Stimulated activated CD4-positive, alpha-beta T cell treated with anti-CD3 and anti-CD28 coated beads, Interleukin-12 subunit alpha, Interleukin-12 subunit beta, amount 100 ng/mL, for 4 hours (primary cell): ENCODE measurements at regions not wholly inside any gene's neighbourhood (a gene's known extent, or its start where the extent isn't known, plus 50 kb on each side); places are given as distances from the start of the nearest gene placed in this dataset.

ENCODE experiments used
- DNase-seq: peaks from one replicate; pipeline ENCODE4 v3.0.0-alpha.2; 2020

GRCh38 chr2:37550190-37550589 is 121.3 kb downstream of the CDC42EP3 start:
- DNase-seq = no peak

DNA sequence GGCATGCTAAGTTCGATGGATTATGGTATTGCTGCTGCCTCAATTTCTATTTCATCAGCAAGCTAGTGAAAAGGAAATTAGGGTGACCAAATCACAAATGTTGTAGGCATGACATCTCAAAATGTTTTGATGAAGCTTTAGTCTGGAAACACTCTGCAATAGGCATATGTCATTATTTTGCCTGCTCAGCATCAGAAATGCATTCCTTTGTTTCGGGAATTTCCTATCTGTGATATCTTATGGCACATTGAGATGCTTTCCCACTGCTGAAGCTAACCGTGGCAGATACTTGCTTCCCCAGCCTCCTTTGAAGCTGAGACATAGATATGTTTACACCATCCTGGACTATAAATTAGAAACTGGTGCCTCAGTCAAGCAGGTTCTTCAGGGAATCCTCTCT is 119.7 kb downstream of the CDC42EP3 start:
- DNase-seq = no peak

- DNase-seq = no peak
Measured at GRCh38 chr2:37552339-37552738, 119.1 kb downstream of the CDC42EP3 start.

- no peak for DNase-seq
Measured at GRCh38 chr2:37553411-37554154, 117.9 kb downstream of the CDC42EP3 start.

- no peak for DNase-seq
Measured at GRCh38 chr2:37554155-37554510, 117.3 kb downstream of the CDC42EP3 start.

DNA sequence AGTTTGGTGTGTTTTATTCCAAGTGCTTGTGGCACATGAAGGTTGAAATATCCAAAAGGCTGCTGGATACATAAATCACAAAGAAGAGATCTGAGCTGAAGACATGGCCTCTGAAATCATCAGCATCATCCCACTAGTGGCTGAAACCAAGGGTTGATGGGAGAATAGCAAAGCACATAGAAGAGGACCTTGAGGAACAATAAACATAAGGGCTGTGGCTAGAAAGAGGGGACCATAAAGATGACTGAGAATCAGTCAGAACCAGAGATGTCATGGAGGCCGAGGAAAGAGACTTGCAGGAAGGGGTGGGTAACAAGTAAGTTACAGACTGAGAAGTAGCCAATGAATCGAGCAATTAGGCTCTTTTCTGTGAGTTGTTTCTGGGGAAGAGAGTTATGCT is 116.8 kb downstream of the CDC42EP3 start:
- DNase-seq = no peak

DNA sequence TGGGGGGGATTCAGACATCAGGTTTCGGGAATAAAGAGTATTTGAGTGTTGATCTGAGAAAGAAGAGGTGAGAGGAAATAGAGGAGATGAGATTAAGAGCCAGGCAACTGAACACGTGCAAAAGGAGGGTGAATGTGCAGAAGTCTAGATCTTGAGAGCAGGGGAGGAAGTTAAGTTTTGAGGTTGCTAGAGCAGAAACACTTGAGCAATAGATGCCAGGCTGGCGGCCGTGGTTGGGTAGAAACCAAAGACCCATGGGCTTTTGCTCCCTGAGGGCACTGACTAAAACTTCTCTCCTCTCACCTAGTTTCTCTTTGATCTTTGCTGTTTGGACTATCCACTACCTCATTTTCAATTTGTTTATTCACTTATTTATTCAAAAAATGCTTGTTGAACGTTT is 116.0 kb downstream of the CDC42EP3 start:
- no peak for DNase-seq

DNA sequence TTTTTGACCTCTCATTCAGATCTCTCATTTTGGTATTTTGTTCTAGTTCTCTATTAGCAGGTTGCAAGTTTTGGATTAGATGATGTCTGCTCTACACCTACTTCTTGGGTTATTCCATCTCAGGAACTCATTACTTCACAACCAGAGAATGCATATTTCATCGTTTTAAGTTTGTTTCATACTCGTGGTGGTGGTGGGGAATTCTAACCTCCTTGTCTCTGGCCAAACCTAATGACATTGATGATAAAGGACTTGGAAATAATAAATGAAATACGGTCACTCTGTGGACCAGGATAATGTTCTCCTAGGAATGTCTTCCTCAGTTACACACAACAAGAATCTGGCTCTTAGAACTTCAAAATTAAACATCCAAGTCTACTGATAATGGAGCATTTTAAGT is 115.2 kb downstream of the CDC42EP3 start:
- DNase-seq = no peak

DNA sequence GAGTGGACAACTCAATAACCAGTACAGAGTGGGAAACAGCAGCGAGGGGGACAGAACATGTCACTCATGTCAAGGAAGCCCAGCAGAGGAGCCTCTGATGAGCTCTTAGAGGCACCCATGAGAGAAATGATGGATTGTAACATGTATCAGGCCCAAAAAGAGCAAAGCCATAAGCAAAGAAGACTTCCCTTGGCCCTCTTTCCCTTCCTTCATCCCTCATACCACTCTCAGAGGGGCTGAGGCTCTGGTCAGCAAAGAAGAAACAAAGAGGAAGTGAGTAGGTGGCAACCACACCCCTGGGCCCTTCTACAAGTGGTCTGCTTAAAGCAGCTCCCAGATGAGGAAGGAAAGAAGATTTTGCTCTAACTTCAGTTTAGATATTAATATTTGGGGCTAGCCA is 112.8 kb downstream of the CDC42EP3 start:
- no peak for DNase-seq

DNA sequence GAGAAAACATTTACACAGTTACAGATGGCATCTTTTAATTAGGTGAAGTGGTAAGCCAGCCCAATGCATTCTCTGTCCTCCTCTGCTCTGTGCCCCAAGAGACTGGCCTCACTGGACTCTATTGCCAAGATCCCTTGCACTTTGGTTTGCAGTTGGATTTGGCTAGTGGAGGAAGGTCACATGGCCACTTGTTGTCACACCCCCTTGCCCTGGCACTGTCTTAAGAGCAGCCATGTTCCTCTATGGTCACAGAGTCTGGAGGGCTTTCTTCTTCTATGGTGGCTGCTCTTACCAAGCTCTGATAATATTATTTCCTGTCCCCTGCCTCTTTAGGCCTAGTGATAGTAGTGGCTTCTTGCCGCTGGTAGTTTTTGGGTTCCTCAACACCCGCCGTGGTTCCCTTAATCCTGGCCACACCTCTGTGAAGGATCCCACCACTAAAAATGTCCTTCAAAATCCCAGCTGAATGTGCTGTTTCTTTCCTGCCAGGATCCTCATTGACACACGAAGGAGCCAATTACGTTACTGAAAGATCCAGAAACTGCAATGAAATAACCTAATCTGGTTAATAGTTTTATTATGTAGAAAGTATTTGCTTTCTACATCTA is 111.1 kb downstream of the CDC42EP3 start:
- no peak for DNase-seq

GRCh38 chr2:37560863-37561614 is 110.4 kb downstream of the CDC42EP3 start:
- no peak for DNase-seq

GRCh38 chr2:37561615-37562569 is 109.5 kb downstream of the CDC42EP3 start:
- DNase-seq = no peak

DNA sequence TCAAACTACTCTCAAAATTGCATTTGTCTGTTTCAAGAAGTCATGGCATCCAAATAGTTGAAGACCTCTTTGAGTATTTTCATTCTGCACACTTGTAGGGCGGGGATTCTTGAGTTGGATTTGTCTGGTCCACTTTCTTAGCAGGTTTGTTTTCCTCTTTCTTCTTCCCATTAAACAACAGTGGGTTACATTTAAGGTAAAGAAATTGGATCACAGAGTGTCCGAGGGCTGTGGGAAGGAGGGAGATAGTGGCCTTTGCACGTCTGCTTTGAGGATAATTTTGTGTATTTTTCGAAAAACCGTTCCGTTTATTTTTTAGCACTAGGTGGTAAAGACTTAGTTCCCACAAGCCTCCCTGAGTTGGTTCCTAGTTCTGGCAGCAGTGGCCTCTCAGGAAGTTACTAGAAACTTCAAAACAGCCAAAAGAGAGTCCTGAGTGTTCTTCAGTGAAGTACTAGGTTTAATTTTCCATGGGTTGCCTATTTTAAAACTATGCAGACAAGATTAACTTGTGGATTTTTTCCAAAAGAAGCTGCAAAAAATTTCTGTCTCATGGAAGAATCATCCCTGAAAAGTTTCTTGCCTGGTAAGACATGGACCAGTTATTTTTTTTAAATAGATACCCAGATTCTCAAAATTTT is 107.9 kb downstream of the CDC42EP3 start:
- no peak for DNase-seq

GRCh38 chr2:37564356-37564755 is 107.1 kb downstream of the CDC42EP3 start:
- DNase-seq = no peak

GRCh38 chr2:37566517-37566981 is 104.9 kb downstream of the CDC42EP3 start:
- DNase-seq = no peak

DNA sequence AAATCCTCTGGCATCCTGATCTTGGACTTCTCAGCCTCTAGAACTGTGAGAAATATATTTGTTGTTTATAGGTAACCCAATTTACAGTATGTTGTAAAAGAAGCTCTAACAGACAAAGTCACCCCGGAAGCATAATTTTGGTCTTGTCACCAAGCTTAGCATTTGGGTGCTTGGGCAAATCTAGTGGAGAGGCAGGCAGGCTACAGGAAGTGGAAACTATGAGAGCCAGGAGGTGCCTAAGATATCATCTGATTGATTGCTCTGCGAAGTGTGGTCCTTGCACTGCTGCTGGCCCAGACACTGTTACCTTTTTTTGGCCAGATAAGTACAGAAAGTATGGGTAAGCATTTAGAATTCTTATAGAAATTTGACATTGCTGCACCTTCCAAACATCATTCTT is 102.9 kb downstream of the CDC42EP3 start:
- no peak for DNase-seq

GRCh38 chr2:37569131-37569823 is 102.2 kb downstream of the CDC42EP3 start:
- DNase-seq = no peak

GRCh38 chr2:37569986-37570679 is 101.3 kb downstream of the CDC42EP3 start:
- DNase-seq = no peak

DNA sequence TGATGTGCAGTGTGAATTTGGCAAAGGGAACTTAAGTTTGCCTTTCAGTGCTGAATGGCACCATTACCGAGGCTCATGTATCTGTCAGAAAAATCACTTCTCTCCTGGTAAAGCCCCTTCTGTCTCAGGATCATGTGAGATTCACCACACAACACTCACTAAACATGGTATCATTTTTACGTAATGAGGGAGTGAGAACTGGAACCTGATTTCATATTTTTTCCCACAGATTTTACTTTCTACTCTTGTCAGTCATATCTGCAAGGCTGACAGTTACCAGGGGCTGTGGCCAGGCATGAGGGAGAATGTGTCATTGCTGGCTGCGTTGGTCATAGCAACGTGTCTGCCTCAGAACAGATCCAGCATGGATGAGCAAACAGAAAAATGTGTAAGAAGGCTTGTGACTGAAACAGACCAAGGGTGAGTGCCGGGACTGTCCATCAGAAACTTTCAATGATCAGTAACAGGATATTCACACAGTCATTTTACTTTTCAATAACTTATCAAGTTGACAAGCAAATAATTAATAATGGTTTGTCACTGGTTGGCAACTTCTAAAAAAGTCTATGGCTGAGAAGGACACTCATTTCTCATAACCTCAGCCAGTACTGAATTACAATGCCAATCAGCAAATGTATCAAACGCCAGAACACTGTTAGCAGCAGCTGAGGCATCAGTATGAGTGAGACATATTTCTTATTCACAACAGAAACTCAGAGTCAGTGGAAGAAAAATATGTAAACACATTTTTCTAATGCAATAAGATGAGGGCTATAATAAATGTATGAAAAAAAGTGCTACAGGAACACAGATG is 100.5 kb downstream of the CDC42EP3 start:
- no peak for DNase-seq

GRCh38 chr2:37571587-37572136 is 99.8 kb downstream of the CDC42EP3 start:
- no peak for DNase-seq
